NCI-H187 treated with DMSO at 0.1 percent for 48 hours (cell line): ENCODE measurements at regions not wholly inside any gene's neighbourhood (a gene's known extent, or its start where the extent isn't known, plus 50 kb on each side); places are given as distances from the start of the nearest gene placed in this dataset.

Experiments
- DNase-seq: peaks from one replicate; lab custom pipeline; 2025; lab: John Stamatoyannopoulos, UW

DNA sequence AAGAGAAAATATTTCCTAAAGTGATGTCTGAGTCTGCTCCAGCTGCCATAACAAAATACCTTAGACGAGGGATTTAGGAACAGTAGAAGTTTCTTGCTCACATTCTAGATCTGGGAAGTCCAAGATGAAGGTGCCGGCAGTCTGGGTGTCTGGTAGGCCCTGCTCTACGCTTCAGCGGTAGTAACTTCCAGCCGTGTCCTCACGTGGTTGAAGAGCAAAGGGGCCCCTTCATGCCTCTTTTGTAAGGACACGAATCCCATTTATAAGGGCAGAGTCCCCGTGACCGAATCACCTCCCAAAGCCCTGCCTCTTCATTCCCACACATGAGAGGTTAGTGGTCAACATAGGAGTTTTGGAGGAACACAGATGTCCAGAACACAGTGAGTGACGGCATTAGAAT lies 52.2 kb upstream of the INPP5A start:
- DNase-seq, result no peak

DNA sequence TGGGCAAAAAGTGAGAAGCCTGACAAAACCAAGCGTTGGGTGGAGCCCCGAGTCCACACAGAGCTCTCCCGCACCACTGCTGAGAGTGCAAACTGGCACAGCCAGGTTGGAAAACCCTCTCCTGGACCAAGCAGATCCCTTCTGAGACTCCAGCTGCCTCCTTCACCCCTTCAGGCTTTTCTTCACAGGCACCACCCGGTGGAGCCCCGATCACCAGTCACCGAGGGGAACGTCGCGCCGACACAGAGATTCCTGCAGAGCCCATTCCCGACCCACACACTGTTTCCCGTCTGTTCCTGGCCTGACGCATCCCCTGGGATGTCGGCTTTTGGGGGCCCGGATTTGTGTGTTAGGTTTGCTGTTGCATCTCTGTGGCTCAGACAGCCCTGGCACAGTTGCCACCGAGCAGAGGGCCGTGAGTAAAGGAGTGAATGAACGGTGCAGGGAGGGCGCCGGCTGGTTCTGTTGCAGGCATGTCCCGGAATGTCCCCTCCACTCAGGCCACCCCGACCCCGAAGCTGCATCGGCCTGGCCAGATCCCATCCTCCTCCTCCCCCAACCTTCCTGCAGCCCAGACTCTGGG lies 51.0 kb upstream of the INPP5A start:
- no peak for DNase-seq

DNA sequence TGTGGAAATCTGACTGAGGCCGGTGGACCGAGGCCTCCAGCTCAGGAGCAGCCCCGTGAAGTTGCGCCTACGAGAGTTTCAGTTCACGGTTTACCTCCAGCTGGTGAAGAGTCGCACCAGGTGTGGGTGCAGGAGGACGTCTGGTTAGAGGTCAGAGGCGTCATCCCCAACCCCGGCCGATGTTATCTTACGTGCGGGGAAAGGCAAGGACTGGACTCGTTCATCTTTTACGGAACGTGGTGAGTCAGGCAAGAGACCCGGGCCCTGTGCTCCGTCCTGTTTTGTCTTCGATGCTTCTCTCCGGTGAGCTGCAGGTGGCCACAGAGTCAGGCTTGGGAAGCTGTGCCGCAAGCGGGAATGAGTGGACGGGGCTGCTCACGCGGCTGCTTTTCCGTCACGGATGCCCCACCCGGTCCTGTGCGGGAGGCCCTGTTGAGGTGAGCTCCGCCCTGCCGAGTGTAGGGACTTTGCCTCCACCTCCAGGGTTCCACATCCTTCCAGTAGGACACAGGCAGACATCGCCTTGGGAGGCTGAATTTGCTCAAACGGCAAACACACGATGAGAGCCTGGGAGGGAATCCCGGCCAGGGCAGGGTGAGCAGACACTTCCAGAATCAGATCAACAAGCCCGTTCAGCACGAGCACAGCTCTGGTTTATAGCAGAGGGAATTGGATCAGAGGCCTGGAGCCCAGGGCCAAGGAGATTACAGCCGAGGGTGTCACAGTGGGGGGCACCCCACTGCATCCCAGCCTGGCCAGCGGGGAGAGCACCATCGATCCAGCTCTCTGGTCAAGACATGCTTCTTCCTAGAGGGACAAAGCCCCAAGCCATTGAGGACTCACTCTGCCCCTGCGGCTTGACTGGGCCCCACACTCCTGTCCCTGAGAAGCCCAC lies 50.1 kb upstream of the INPP5A start:
- no peak for DNase-seq
